Activated T-helper 9 cell treated with anti-CD3 and anti-CD28 coated beads, Interleukin-2, amount 50 U/mL, for 16 hours (primary cell): ENCODE measurements at regions not wholly inside any gene's neighbourhood (a gene's known extent, or its start where the extent isn't known, plus 50 kb on each side); places are given as distances from the start of the nearest gene placed in this dataset.
"Not testable (repeated sequence)": the region's sequence is repeated elsewhere in the genome, so short reads cannot be mapped to it uniquely, and the experiment has no call there.

Experiments
- DNase-seq: peaks from one replicate; pipeline ENCODE4 v3.0.0-alpha.2; 2020; ENCODE audit warnings: low read depth

- not testable (repeated sequence) for DNase-seq
These were observed 75.1 kb upstream of the KIF2A start for GRCh38 chr5:62230876-62231388.

- no peak for DNase-seq
These were observed 74.4 kb upstream of the KIF2A start for GRCh38 chr5:62231576-62231975.

- not testable (repeated sequence) for DNase-seq
These were observed 73.8 kb upstream of the KIF2A start for GRCh38 chr5:62232218-62232617.

- DNase-seq = not testable (repeated sequence)
These were observed 72.6 kb upstream of the KIF2A start for GRCh38 chr5:62233083-62234046.

GRCh38 chr5:62236593-62236992 is 69.4 kb upstream of the KIF2A start:
- DNase-seq = not testable (repeated sequence)

- DNase-seq = not testable (repeated sequence)
These were observed 68.1 kb upstream of the KIF2A start for GRCh38 chr5:62237944-62238343.

GRCh38 chr5:62238584-62238983 is 67.4 kb upstream of the KIF2A start:
- DNase-seq = not testable (repeated sequence)

- DNase-seq = not testable (repeated sequence)
These were observed 65.5 kb upstream of the KIF2A start for GRCh38 chr5:62240494-62240893.

GRCh38 chr5:62242000-62242399 is 64.0 kb upstream of the KIF2A start:
- DNase-seq = not testable (repeated sequence)

- DNase-seq = not testable (repeated sequence)
These were observed 63.0 kb upstream of the KIF2A start for GRCh38 chr5:62243046-62243445.

GRCh38 chr5:62248192-62248591 is 57.8 kb upstream of the KIF2A start:
- not testable (repeated sequence) for DNase-seq

GRCh38 chr5:62250085-62250484 is 55.9 kb upstream of the KIF2A start:
- DNase-seq = not testable (repeated sequence)

GRCh38 chr5:62250919-62251318 is 55.1 kb upstream of the KIF2A start:
- not testable (repeated sequence) for DNase-seq

GRCh38 chr5:62252519-62252918 is 53.5 kb upstream of the KIF2A start:
- DNase-seq = not testable (repeated sequence)

GRCh38 chr5:62255551-62255950 is 50.5 kb upstream of the KIF2A start:
- not testable (repeated sequence) for DNase-seq

- no peak for DNase-seq
These were observed 49.6 kb upstream of the KIF2A start for GRCh38 chr5:62256161-62257019.
